K562 (cell line): ENCODE measurements at regions not wholly inside any gene's neighbourhood (a gene's known extent, or its start where the extent isn't known, plus 50 kb on each side); places are given as distances from the start of the nearest gene placed in this dataset.
A peak's percentile ranks its signal among the peaks of the same experiment; 100 is the strongest.
"Not testable (repeated sequence)": the region's sequence is repeated elsewhere in the genome, so short reads cannot be mapped to it uniquely, and the experiment has no call there.

ENCODE experiments used
- ATAC-seq: fragments of 200-7000 bp; cut with Tn5 transposase; 3 replicates; pipeline ENCODE4 v1.9.1; 2020; ENCODE audit warnings: moderate library complexity
- BruUV-seq: library from RNA; stranded (reverse); fragments of 400-500 nt; replicated peaks from 2 replicates; lab custom pipeline; 2021; lab: Mats Ljungman, UMichigan
- CTCF ChIA-PET: fragments of 300-600 bp; formaldehyde crosslinking; extraction: SDS; loops from one replicate; lab custom pipeline; 2021; ENCODE audit warnings: low intra/inter-chr PET ratio; lab: Yijun Ruan, JAX
- POLR2A ChIA-PET: fragments of 300-600, 350-650 bp; sonication (Branson Sonifier 250); formaldehyde crosslinking; extraction: SDS; loops from one replicate; lab custom pipeline; 2021; ENCODE audit warnings: antibody characterized with exemption, inconsistent platforms; lab: Yijun Ruan, JAX
- DNase-seq, 4 experiments: peaks; one replicate each; pipeline versions ENCODE4 v3.0.0 to v3.0.0-alpha.2; 2011 to 2018; ENCODE audit warnings: low spot score in 3 of 4, mixed read lengths in 3 of 4; ENCODE audit errors: extremely low read depth in 1 of 4
- FAIRE-seq: peaks from 2 replicates; lab custom pipeline; 2011; peaks lifted over from hg19 to GRCh38; lab: Jason Lieb, UNC
- H2AFZ ChIP-seq: 2 replicates; pipeline ENCODE4 v1.6.0; 2011; ENCODE audit warnings: low read depth, low read length, control low read depth, inconsistent platforms
- H3K27ac ChIP-seq: fragments of 200-600 bp; 3 replicates; pipeline ENCODE4 v1.8.0; 2011; ENCODE audit warnings: low read depth, mild to moderate bottlenecking, control low read depth, inconsistent platforms, low read length, moderate library complexity, mixed read lengths; ENCODE audit errors: extremely low read depth
- H3K27me3 ChIP-seq, 2 experiments: fragments of 300-600 bp in 1 of 2; 2 replicates in 1 of 2; 3 replicates in 1 of 2; pipeline versions ENCODE4 v1.6.0 to v1.8.0; 2011; ENCODE audit warnings: inconsistent platforms in 2 of 2, low read length in 2 of 2, mild to moderate bottlenecking in 1 of 2, mixed read lengths in 1 of 2, moderate library complexity in 1 of 2; ENCODE audit not compliant: control insufficient read depth in 2 of 2, insufficient read depth in 2 of 2
- H3K36me3 ChIP-seq: fragments of 300-600 bp; 3 replicates; pipeline ENCODE4 v1.8.0; 2011; ENCODE audit warnings: mild to moderate bottlenecking, low read length, inconsistent platforms; ENCODE audit not compliant: control insufficient read depth, insufficient read depth
- H3K4me1 ChIP-seq, 2 experiments: fragments of 200-600 bp in 1 of 2; replicated peaks in 1 of 2; 2 replicates in 1 of 2; 3 replicates in 1 of 2; pipeline versions ENCODE4 v1.5.1 to v1.8.0; 2011; ENCODE audit warnings: inconsistent platforms in 2 of 2, low read length in 2 of 2, mild to moderate bottlenecking in 1 of 2, mixed read lengths in 1 of 2, moderate library complexity in 1 of 2; ENCODE audit not compliant: control insufficient read depth in 2 of 2, insufficient read depth in 2 of 2
- H3K4me2 ChIP-seq: 2 replicates; pipeline ENCODE4 v1.6.1; 2011; ENCODE audit warnings: low read length, control low read depth, inconsistent platforms, mixed read lengths; ENCODE audit not compliant: insufficient read depth
- H3K4me3 ChIP-seq: fragments of 200-600 bp; sonication (generic), shearing (Covaris generic); 2 replicates; pipeline ENCODE4 v1.5.1; 2016; ENCODE audit warnings: control low read depth, inconsistent platforms
- H3K79me2 ChIP-seq: fragments of 200-600 bp; 3 replicates; pipeline ENCODE4 v1.8.0; 2011; ENCODE audit warnings: low read length, inconsistent platforms; ENCODE audit not compliant: control insufficient read depth, insufficient read depth
- H3K9ac ChIP-seq, 2 experiments: 2 replicates each; pipeline versions ENCODE4 v1.6.0 to v1.6.1; 2011; ENCODE audit warnings: low read depth in 2 of 2, low read length in 2 of 2, control low read depth in 1 of 2, inconsistent platforms in 1 of 2, mild to moderate bottlenecking in 1 of 2, mixed read lengths in 1 of 2; ENCODE audit not compliant: insufficient read depth in 1 of 2
- H3K9me1 ChIP-seq: one replicate; pipeline ENCODE4 v1.6.0; 2011; ENCODE audit warnings: inconsistent platforms, mild to moderate bottlenecking, low read length, moderate library complexity; ENCODE audit not compliant: control insufficient read depth, insufficient read depth
- H3K9me3 ChIP-seq: replicated peaks from 2 replicates; pipeline ENCODE4 v1.5.1; 2011; ENCODE audit warnings: low read depth, low read length, inconsistent platforms; ENCODE audit not compliant: control insufficient read depth, insufficient read depth
- H4K20me1 ChIP-seq: replicated peaks from 2 replicates; pipeline ENCODE4 v1.6.1; 2011; ENCODE audit warnings: low read length, inconsistent platforms, mixed read lengths; ENCODE audit not compliant: control insufficient read depth, insufficient read depth
- ATF7 ChIP-seq: fragments of 450-650 bp; IDR thresholded peaks from 2 replicates; pipeline ENCODE4 v1.7.1; 2014; ENCODE audit warnings: mild to moderate bottlenecking, moderate library complexity
- MEIS2 ChIP-seq: fragments of 450-650 bp; IDR thresholded peaks from 2 replicates; pipeline ENCODE4 v1.6.1; 2014; ENCODE audit warnings: mild to moderate bottlenecking; ENCODE audit not compliant: partially characterized antibody
- NRF1 ChIP-seq, 2 experiments: fragments of 450-650 bp; IDR thresholded peaks in 1 of 2; conservative IDR thresholded peaks in 1 of 2; 2 replicates each; pipeline ENCODE4 v1.6.1; 2014; ENCODE audit warnings: mild to moderate bottlenecking in 2 of 2
- POLR2B ChIP-seq: fragments of 450-650 bp; IDR thresholded peaks from 2 replicates; pipeline ENCODE4 v1.6.1; 2018; ENCODE audit warnings: low read depth; ENCODE audit not compliant: partially characterized antibody
- ZBTB2 ChIP-seq: fragments of 450-650 bp; IDR thresholded peaks from 2 replicates; pipeline ENCODE4 v1.6.1; 2016; ENCODE audit warnings: antibody characterized with exemption
- WGBS: fragments of 100-300 bp; shearing (Covaris generic); methylation state at CpG from one replicate; pipeline ENCODE4 v1.1.6; 2016; ENCODE audit warnings: low coverage, mixed read lengths; ENCODE audit not compliant: insufficient coverage; ENCODE audit errors: missing lambda C conversion rate; 5-methylcytosine and 5-hydroxymethylcytosine counted together
- in situ Hi-C: fragments of 300-500 bp; cut with MboI; formaldehyde crosslinking; loops from 4 replicates; pipeline ENCODE4 v1.15.0; 2018; ENCODE audit warnings: inconsistent platforms, mixed read lengths
- intact Hi-C: fragments of 100-400 bp; cut with micrococcal nuclease; formaldehyde crosslinking; loops from 2 replicates; pipeline ENCODE4 v1.14.2; 2022

- H3K9me1 ChIP-seq, FAIRE-seq, H3K27me3 ChIP-seq, ATAC-seq, H3K9ac ChIP-seq, H2AFZ ChIP-seq, H3K9me3 ChIP-seq, H3K4me3 ChIP-seq, H3K4me1 ChIP-seq, CTCF ChIA-PET, POLR2A ChIA-PET, intact Hi-C loops, H3K4me2 ChIP-seq, DNase-seq, BruUV-seq: not testable (repeated sequence)
- WGBS = 1% methylated on average over 12 of the region's 35 CpGs
- peak; percentile 85; the same call in 1 of the 2 replicates for TF ChIP-seq ZBTB2
- TF ChIP-seq ATF7 = peak; percentile 16; the same call in 1 of the 2 replicates
- TF ChIP-seq NRF1 (conservative IDR thresholded peaks at IDR 0.05 in 1 of 2, IDR thresholded peaks at IDR 0.05 in 1 of 2) = peak; percentile 94
- TF ChIP-seq POLR2B = peak; percentile 92
- peak; percentile 96 for TF ChIP-seq MEIS2
- TF ChIP-seq, all 486 proteins: peak for 5; not testable (repeated sequence) for 481
- H4K20me1 ChIP-seq, H3K79me2 ChIP-seq, in situ Hi-C loops, H3K27ac ChIP-seq, H3K36me3 ChIP-seq: not testable (repeated sequence)
These were observed 3821.2 kb upstream of the OR11H1 start for GRCh38 chr22:11706826-11707225.
